ENCODE measurements at regions not wholly inside any gene's neighbourhood (a gene's known extent, or its start where the extent isn't known, plus 50 kb on each side); places are given as distances from the start of the nearest gene placed in this dataset.

- no peak for TF ChIP-seq CTCF (conservative IDR thresholded peaks at IDR 0.05; ENCODE audit: control insufficient read depth, insufficient read depth, low read depth, low read length)
- H3K4me3 ChIP-seq (ENCODE audit: control insufficient read depth, low read depth, low read length) = no peak overlapping the region
- no peak for DNase-seq (ENCODE audit: low read depth)
Measured at GRCh38 chr16:55123652-55124051, 193.0 kb downstream of the IRX5 start.

- TF ChIP-seq CTCF (conservative IDR thresholded peaks at IDR 0.05; ENCODE audit: control insufficient read depth, insufficient read depth, low read depth, low read length) = no peak
- DNase-seq (ENCODE audit: low read depth) = no peak
- no peak overlapping the region for H3K4me3 ChIP-seq (ENCODE audit: control insufficient read depth, low read depth, low read length)
Measured at GRCh38 chr16:55125818-55126385, 195.2 kb downstream of the IRX5 start.

GRCh38 chr16:55126456-55126855 is 195.8 kb downstream of the IRX5 start:
- no peak for TF ChIP-seq CTCF (conservative IDR thresholded peaks at IDR 0.05; ENCODE audit: control insufficient read depth, insufficient read depth, low read depth, low read length)
- DNase-seq (ENCODE audit: low read depth) = no peak
- H3K4me3 ChIP-seq (ENCODE audit: control insufficient read depth, low read depth, low read length) = no peak overlapping the region

GRCh38 chr16:55130456-55130855 is 193.5 kb upstream of the IRX6 start:
- no peak for TF ChIP-seq CTCF (conservative IDR thresholded peaks at IDR 0.05; ENCODE audit: control insufficient read depth, insufficient read depth, low read depth, low read length)
- H3K4me3 ChIP-seq (ENCODE audit: control insufficient read depth, low read depth, low read length) = no peak overlapping the region
- DNase-seq (ENCODE audit: low read depth) = no peak

- no peak for DNase-seq (ENCODE audit: low read depth)
- H3K4me3 ChIP-seq (ENCODE audit: control insufficient read depth, low read depth, low read length) = no peak overlapping the region
- no peak for TF ChIP-seq CTCF (conservative IDR thresholded peaks at IDR 0.05; ENCODE audit: control insufficient read depth, insufficient read depth, low read depth, low read length)
Measured at GRCh38 chr16:55130911-55131310, 193.1 kb upstream of the IRX6 start.

- H3K4me3 ChIP-seq (ENCODE audit: control insufficient read depth, low read depth, low read length) = no peak overlapping the region
- DNase-seq (ENCODE audit: low read depth) = no peak
- no peak for TF ChIP-seq CTCF (conservative IDR thresholded peaks at IDR 0.05; ENCODE audit: control insufficient read depth, insufficient read depth, low read depth, low read length)
Measured at GRCh38 chr16:55133654-55134053, 190.3 kb upstream of the IRX6 start.
